GM23248 (cell line): ENCODE measurements at regions not wholly inside any gene's neighbourhood (a gene's known extent, or its start where the extent isn't known, plus 50 kb on each side); places are given as distances from the start of the nearest gene placed in this dataset.

ENCODE experiments used
- EZH2 ChIP-seq: fragments of 200-600 bp; sonication (generic); IDR thresholded peaks from 2 replicates; pipeline ENCODE4 v1.6.1; 2018; ENCODE audit warnings: antibody characterized with exemption, mild to moderate bottlenecking; ENCODE audit not compliant: insufficient read depth, poor library complexity, severe bottlenecking
- EZH2phosphoT487 ChIP-seq: fragments of 200-600 bp; sonication (generic); IDR thresholded peaks from 2 replicates; pipeline ENCODE4 v1.6.1; 2018; ENCODE audit warnings: antibody characterized with exemption, moderate library complexity, mild to moderate bottlenecking, low read depth; ENCODE audit not compliant: insufficient read depth

GRCh38 chr7:155378959-155379871, 78.7 kb upstream of the EN2 start:
- TF ChIP-seq EZH2 (peak; percentile 85), EZH2phosphoT487 (0 out of 2 replicates have a peak, but pooled peaks have one; percentile 72)
